Fibroblast of skin of left biceps (primary cell): ENCODE measurements at regions not wholly inside any gene's neighbourhood (a gene's known extent, or its start where the extent isn't known, plus 50 kb on each side); places are given as distances from the start of the nearest gene placed in this dataset.

ENCODE experiments used
- DNase-seq, 2 experiments: peaks; one replicate each; pipeline ENCODE4 v3.0.0-alpha.2; 2013; ENCODE audit warnings: low read depth in 2 of 2

- DNase-seq: no peak
These were observed 65.7 kb upstream of the FERD3L start for GRCh38 chr7:19210893-19211413.

- no peak for DNase-seq
These were observed 64.0 kb upstream of the FERD3L start for GRCh38 chr7:19209166-19209696.

GRCh38 chr7:19206721-19207120 is 61.5 kb upstream of the FERD3L start:
- no peak for DNase-seq

DNA sequence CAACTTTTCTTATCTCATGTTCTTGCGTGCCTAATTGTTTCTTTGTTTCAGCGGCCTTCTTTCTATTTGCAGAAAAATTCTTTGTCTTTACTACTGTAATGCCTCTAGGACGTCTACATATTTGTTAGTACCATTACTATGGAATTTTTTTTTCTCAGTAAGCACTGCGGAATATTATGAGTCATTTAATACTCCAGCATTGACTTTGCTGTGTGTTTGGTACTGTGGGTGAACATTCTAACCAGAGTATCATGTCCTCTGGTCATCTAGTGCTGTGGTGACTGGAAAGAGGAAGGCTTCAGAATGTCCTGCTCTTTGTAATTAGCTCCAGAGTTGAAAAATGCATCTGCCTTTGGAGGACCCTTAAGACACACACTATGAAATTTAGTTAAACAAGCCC is 58.5 kb upstream of the FERD3L start:
- DNase-seq: no peak

DNA sequence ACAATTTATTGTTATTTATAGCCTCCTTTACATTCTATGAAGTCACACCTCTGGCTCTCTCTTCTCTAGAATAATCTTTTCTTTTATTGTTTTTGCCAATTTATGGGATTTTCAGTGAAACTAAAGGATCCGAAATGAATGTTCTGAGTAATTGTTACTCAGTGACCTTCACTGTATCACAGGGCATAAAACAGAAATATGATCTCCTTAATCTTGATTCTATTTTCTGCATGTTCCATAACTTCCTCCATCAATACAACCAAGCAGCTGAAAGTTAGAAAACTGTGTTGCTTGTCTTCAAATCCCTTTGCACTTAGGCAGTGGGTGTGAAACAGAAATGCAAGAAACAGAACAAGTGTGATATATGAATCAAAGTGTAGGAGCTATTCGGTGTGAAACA is 57.4 kb upstream of the FERD3L start:
- DNase-seq: no peak
